HG03045 (cell line): ENCODE measurements at regions not wholly inside any gene's neighbourhood (a gene's known extent, or its start where the extent isn't known, plus 50 kb on each side); places are given as distances from the start of the nearest gene placed in this dataset.
"Not testable (repeated sequence)": the region's sequence is repeated elsewhere in the genome, so short reads cannot be mapped to it uniquely, and the experiment has no call there.

ENCODE experiments used
- ATAC-seq: cut with Tn5 transposase; IDR thresholded peaks from one replicate; pipeline ENCODE4 v1.9.1; 2021; ENCODE audit warnings: mild to moderate bottlenecking, moderate library complexity; ENCODE audit not compliant: unreplicated experiment

- ATAC-seq = peak; percentile 97
Measured at GRCh38 chr5:117131048-117131679, 556.5 kb upstream of the SEMA6A start.

- ATAC-seq = no peak
Measured at GRCh38 chr5:117118499-117118898, 543.9 kb upstream of the SEMA6A start.

GRCh38 chr5:117117314-117117713, 542.7 kb upstream of the SEMA6A start:
- not testable (repeated sequence) for ATAC-seq

- ATAC-seq = no peak
Measured at GRCh38 chr5:117110548-117110947, 535.9 kb upstream of the SEMA6A start.

- no peak for ATAC-seq
Measured at GRCh38 chr5:117107859-117108258, 533.2 kb upstream of the SEMA6A start.

- ATAC-seq = no peak
Measured at GRCh38 chr5:117103703-117104102, 529.1 kb upstream of the SEMA6A start.

- ATAC-seq = no peak
Measured at GRCh38 chr5:117102591-117102990, 528.0 kb upstream of the SEMA6A start.

GRCh38 chr5:117100176-117100575, 525.6 kb upstream of the SEMA6A start:
- no peak for ATAC-seq

GRCh38 chr5:117098094-117098493, 523.5 kb upstream of the SEMA6A start:
- ATAC-seq = no peak

- no peak for ATAC-seq
Measured at GRCh38 chr5:117095346-117096332, 521.0 kb upstream of the SEMA6A start.

GRCh38 chr5:117094114-117094815, 519.6 kb upstream of the SEMA6A start:
- ATAC-seq = no peak

GRCh38 chr5:117093653-117094052, 519.0 kb upstream of the SEMA6A start:
- ATAC-seq = no peak

GRCh38 chr5:117089001-117089400, 514.4 kb upstream of the SEMA6A start:
- ATAC-seq = no peak

- ATAC-seq = no peak
Measured at GRCh38 chr5:117088176-117088575, 513.6 kb upstream of the SEMA6A start.

- no peak for ATAC-seq
Measured at GRCh38 chr5:117084067-117084466, 509.4 kb upstream of the SEMA6A start.

GRCh38 chr5:117082977-117083376, 508.4 kb upstream of the SEMA6A start:
- ATAC-seq = no peak

- ATAC-seq = no peak
Measured at GRCh38 chr5:117077142-117077541, 502.5 kb upstream of the SEMA6A start.

GRCh38 chr5:117072439-117072838, 497.8 kb upstream of the SEMA6A start:
- no peak for ATAC-seq

GRCh38 chr5:117065800-117066199, 491.2 kb upstream of the SEMA6A start:
- no peak for ATAC-seq

GRCh38 chr5:117065161-117065560, 490.5 kb upstream of the SEMA6A start:
- no peak for ATAC-seq

GRCh38 chr5:117060099-117060498, 485.5 kb upstream of the SEMA6A start:
- no peak for ATAC-seq
